BLaER1 (cell line): ENCODE measurements at regions not wholly inside any gene's neighbourhood (a gene's known extent, or its start where the extent isn't known, plus 50 kb on each side); places are given as distances from the start of the nearest gene placed in this dataset.

ENCODE experiments used
- H3K27ac ChIP-seq: shearing (Covaris generic); formaldehyde crosslinking; 2 replicates; pipeline ENCODE4 v1.8.1; 2022
- H3K27me3 ChIP-seq: shearing (Covaris generic); formaldehyde crosslinking; 2 replicates; pipeline ENCODE4 v1.8.1; 2022
- H3K36me3 ChIP-seq: shearing (Covaris generic); formaldehyde crosslinking; 2 replicates; pipeline ENCODE4 v1.8.1; 2022
- H3K4me1 ChIP-seq: shearing (Covaris generic); formaldehyde crosslinking; 2 replicates; pipeline ENCODE4 v1.8.1; 2022
- H3K4me2 ChIP-seq: shearing (Covaris generic); formaldehyde crosslinking; 2 replicates; pipeline ENCODE4 v1.8.1; 2022
- H3K4me3 ChIP-seq: shearing (Covaris generic); formaldehyde crosslinking; 2 replicates; pipeline ENCODE4 v1.8.1; 2022
- H3K9ac ChIP-seq: shearing (Covaris generic); formaldehyde crosslinking; 2 replicates; pipeline ENCODE4 v1.8.1; 2022
- H3K9me3 ChIP-seq: shearing (Covaris generic); formaldehyde crosslinking; 2 replicates; pipeline ENCODE4 v1.8.1; 2022
- H4K20me1 ChIP-seq: shearing (Covaris generic); formaldehyde crosslinking; 2 replicates; pipeline ENCODE4 v1.8.1; 2022
- Cebpa-rat ChIP-seq: shearing (Covaris generic); IDR thresholded peaks from 2 replicates; pipeline ENCODE4 v1.8.1; 2022

DNA sequence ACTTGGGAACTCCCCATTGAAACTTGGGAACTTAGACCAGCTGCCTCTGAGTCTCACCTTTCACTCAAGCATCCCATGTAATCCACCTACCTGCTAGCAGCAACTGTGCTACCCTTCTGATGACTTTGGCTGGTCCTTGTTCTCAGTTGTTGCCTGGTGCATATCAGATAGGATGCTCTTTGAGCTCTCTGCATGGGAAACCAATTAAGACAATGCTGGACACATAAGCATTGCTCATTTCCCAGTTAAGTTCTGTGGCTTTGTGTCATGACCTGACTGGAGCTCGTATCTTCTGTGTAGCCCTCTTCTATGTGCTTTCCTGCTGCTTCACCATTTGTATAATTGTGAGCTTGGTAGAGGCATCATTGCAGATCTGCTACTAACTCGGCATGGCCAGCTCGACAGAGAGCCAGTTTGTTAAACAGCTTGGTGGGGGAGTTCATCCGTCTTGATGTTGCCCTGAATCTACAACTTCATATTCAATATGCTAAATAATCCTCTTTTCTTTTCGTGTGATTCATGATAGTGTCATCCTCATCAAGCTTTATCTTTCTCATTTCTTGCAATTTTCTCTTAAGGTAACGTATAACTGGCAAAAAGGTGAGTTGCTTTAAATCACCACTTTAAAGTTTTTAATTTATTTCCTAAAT lies 447.5 kb upstream of the SLC14A2 start:
- Histone ChIP-seq H3K9me3 (no peaks in the 10 kb centered on the region), H4K20me1 (no peaks in the 10 kb centered on the region), H3K27ac (no peak overlapping the region), H3K4me1 (peaks cover 15% of the 10 kb centered on the region), H3K4me2 (peak overlapping the region; percentile 48; the same call in 1 of the 2 replicates), H3K9ac (no peak overlapping the region), H3K36me3 (no peaks in the 10 kb centered on the region), H3K27me3 (no peaks in the 10 kb centered on the region), H3K4me3 (no peak overlapping the region)
- no peak for TF ChIP-seq Cebpa-rat

- Histone ChIP-seq H3K27me3 (no peaks in the 10 kb centered on the region), H3K4me1 (peaks cover 15% of the 10 kb centered on the region), H3K36me3 (no peaks in the 10 kb centered on the region), H3K9me3 (no peaks in the 10 kb centered on the region), H4K20me1 (no peaks in the 10 kb centered on the region), H3K4me2 (no peak overlapping the region), H3K27ac (no peak overlapping the region), H3K9ac (no peak overlapping the region), H3K4me3 (no peak overlapping the region)
- TF ChIP-seq Cebpa-rat = no peak
These were observed 446.2 kb upstream of the SLC14A2 start for GRCh38 chr18:45168866-45169600.

GRCh38 chr18:45169610-45170009 lies 445.7 kb upstream of the SLC14A2 start:
- H3K9me3 ChIP-seq = no peaks in the 10 kb centered on the region
- no peak overlapping the region for H3K27ac ChIP-seq
- no peak overlapping the region for H3K9ac ChIP-seq
- no peak overlapping the region for H3K4me3 ChIP-seq
- no peak for TF ChIP-seq Cebpa-rat
- no peak overlapping the region for H3K4me2 ChIP-seq
- H4K20me1 ChIP-seq = no peaks in the 10 kb centered on the region
- peaks cover 15% of the 10 kb centered on the region for H3K4me1 ChIP-seq
- no peaks in the 10 kb centered on the region for H3K27me3 ChIP-seq
- H3K36me3 ChIP-seq = no peaks in the 10 kb centered on the region

DNA sequence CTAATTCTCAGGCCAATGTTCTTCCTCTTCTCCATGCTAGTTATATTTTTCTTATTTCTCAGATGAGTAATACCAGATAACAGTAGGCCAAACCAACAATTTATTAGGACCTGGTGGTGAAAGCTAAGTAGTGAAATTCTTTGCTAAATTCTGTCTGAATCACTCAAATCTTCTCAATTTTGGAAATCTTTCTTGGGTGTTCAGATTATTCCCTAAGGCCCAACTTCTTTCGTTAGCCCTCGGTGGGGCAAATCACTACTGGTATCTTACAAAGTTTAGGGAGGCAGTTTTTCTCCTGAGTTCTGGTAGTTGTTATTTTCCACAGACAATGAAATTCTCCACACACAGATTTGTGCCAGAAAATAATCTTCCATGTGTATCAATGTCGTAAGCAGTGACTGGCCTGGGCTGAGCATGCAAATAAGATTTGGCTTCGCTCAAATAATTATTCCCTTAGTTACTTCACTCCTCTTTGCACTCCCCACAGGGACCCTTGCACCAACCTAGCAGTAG lies 443.5 kb upstream of the SLC14A2 start:
- no peak for TF ChIP-seq Cebpa-rat
- H3K4me3 ChIP-seq = no peak overlapping the region
- no peaks in the 10 kb centered on the region for H3K27me3 ChIP-seq
- no peak overlapping the region for H3K27ac ChIP-seq
- no peaks in the 10 kb centered on the region for H3K9me3 ChIP-seq
- H3K9ac ChIP-seq = no peak overlapping the region
- no peaks in the 10 kb centered on the region for H4K20me1 ChIP-seq
- no peak overlapping the region for H3K4me2 ChIP-seq
- no peaks in the 10 kb centered on the region for H3K36me3 ChIP-seq
- H3K4me1 ChIP-seq = peaks cover 11% of the 10 kb centered on the region

GRCh38 chr18:45173327-45173726 lies 441.9 kb upstream of the SLC14A2 start:
- no peak overlapping the region for H3K4me3 ChIP-seq
- no peak for TF ChIP-seq Cebpa-rat
- no peaks in the 10 kb centered on the region for H3K9me3 ChIP-seq
- no peak overlapping the region for H3K27ac ChIP-seq
- no peak overlapping the region for H3K9ac ChIP-seq
- H3K4me1 ChIP-seq = no peaks in the 10 kb centered on the region
- H4K20me1 ChIP-seq = no peaks in the 10 kb centered on the region
- H3K36me3 ChIP-seq = no peaks in the 10 kb centered on the region
- no peaks in the 10 kb centered on the region for H3K27me3 ChIP-seq
- no peak overlapping the region for H3K4me2 ChIP-seq

DNA sequence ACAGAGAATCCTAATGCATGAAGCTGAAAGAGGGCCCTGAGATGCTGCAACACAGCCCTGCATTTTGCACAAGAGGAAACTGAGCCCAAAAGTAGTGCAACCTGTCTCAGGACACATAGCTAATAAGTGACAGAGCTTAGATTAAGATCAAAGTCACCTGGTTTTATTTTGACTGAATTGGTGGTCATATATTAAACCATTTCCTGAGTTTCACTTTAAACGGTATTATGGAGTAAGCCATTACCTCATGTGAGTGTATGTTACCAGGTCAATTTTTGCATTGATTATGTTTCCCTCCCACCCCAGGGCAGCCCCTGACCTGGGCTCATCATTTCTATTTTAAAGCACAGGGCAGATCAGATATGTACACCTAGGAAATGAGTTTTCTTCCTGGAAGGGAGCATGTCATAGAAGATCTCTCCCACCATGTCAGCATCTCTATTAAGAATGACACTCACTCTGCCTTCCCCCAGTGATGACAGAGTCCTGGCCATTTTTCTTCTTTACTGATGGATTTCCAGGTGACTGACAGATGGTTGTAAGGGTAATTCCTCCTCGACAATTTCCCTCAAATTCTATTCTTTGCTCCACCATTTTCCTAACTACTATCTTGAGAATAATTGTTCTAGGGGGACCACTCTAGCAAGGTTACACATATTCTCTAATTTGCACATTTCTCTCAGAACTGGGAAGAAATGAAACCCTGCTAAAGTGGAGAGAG lies 441.3 kb upstream of the SLC14A2 start:
- TF ChIP-seq Cebpa-rat = no peak
- Histone ChIP-seq H3K9ac (no peak overlapping the region), H3K36me3 (no peaks in the 10 kb centered on the region), H3K27me3 (no peaks in the 10 kb centered on the region), H3K4me3 (no peak overlapping the region), H3K4me2 (no peak overlapping the region), H3K4me1 (no peaks in the 10 kb centered on the region), H4K20me1 (no peaks in the 10 kb centered on the region), H3K27ac (no peak overlapping the region), H3K9me3 (no peaks in the 10 kb centered on the region)

DNA sequence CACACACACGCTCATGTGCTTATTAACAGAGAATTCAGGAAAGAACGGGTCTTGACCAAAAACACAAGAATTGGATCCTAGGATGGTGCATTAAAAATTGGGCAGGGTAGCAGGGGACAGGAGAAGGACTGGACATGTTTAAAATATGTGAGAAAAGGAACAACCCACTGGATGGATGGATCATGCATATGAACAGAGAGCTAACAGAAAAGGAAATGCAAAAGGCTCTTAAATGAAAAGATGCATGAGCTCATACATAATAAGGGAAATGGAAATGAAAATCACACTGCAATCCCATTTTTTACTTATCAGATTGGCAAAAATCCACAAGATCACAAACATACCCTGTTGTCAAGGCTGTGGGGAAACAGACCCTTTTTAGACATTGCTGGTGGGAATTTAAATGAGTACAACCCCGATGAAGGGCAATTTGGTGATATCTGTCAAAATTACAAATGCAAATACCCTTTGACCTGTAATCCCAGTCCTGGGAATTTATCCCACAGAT lies 440.6 kb upstream of the SLC14A2 start:
- H3K27me3 ChIP-seq = no peaks in the 10 kb centered on the region
- no peak for TF ChIP-seq Cebpa-rat
- H3K4me2 ChIP-seq = no peak overlapping the region

DNA sequence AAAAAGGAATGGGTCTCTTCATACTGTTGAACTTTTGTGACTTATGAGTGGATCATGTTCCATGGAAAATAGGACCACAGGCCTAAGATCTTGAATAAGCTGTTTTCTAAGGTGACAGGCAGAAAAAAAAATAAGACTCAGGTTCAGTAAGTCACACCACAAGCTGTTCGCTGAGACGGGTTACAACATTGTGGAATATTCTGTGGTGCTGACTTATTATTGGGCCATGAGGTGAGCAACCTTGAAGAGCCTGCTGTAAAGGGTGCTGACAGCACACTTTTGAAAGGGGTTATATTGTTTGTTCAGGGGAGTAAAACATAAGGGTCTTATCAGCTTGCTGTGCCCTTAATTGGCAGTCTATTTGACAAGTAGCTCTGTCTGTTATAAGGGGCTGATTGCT lies 439.8 kb upstream of the SLC14A2 start:
- no peak for TF ChIP-seq Cebpa-rat
- no peak overlapping the region for H3K4me3 ChIP-seq
- no peaks in the 10 kb centered on the region for H3K36me3 ChIP-seq
- H3K4me1 ChIP-seq = no peaks in the 10 kb centered on the region
- no peaks in the 10 kb centered on the region for H3K27me3 ChIP-seq
- H3K27ac ChIP-seq = no peak overlapping the region
- H3K9ac ChIP-seq = no peak overlapping the region
- H4K20me1 ChIP-seq = no peaks in the 10 kb centered on the region
- no peak overlapping the region for H3K4me2 ChIP-seq
- H3K9me3 ChIP-seq = no peaks in the 10 kb centered on the region

More for the DNA sequence above, 440.6 kb upstream of the SLC14A2 start:
- H3K9ac ChIP-seq = no peak overlapping the region
- H3K4me3 ChIP-seq = no peak overlapping the region
- H3K4me1 ChIP-seq = no peaks in the 10 kb centered on the region
- H3K36me3 ChIP-seq = no peaks in the 10 kb centered on the region
- no peaks in the 10 kb centered on the region for H4K20me1 ChIP-seq
- H3K9me3 ChIP-seq = no peaks in the 10 kb centered on the region
- no peak overlapping the region for H3K27ac ChIP-seq

DNA sequence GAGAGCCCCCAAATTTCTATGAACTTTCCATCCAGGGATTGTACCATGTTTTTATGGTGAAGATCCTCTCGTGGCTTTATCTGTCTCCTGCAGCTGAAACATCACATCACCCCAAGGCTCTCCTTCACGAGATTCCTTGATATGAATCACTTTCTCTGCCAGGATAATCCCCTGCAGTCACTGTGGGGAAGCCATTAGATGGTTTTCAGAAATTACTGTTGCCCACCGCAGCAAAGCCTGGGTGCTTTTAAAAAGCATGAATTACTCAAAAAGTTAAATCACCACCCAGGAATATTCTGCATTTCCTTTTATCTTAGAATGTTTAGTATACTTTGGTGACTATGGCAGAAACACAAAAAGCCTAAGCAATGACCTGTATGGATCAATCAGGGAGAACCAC lies 428.4 kb upstream of the SLC14A2 start:
- H3K27me3 ChIP-seq = no peaks in the 10 kb centered on the region
- no peaks in the 10 kb centered on the region for H3K36me3 ChIP-seq
- no peak overlapping the region for H3K27ac ChIP-seq
- no peaks in the 10 kb centered on the region for H4K20me1 ChIP-seq
- no peak overlapping the region for H3K9ac ChIP-seq
- no peak overlapping the region for H3K4me2 ChIP-seq
- no peak for TF ChIP-seq Cebpa-rat
- no peaks in the 10 kb centered on the region for H3K9me3 ChIP-seq
- H3K4me1 ChIP-seq = peaks cover 11% of the 10 kb centered on the region
- H3K4me3 ChIP-seq = no peak overlapping the region

DNA sequence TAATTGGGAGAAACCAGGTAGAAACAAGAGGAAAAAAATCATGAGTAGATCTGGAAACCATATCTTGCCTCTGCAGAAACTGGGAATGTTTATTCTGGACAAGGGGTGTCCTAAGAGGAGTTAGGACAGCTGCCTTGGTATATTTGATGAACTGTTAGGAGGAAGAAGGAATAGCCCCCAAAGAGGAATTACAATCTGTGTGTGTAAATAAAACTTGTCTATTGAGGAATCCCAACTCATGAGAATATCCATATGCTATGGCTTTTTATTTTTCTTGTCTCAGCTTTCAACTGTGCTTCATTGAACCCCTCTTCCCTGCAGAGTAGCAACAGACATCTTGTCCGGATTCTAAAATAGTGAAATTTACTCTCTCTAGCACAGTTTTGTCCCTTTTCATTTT lies 423.5 kb upstream of the SLC14A2 start:
- Histone ChIP-seq H3K9me3 (no peaks in the 10 kb centered on the region), H3K27ac (no peak overlapping the region), H3K4me2 (no peak overlapping the region), H3K36me3 (no peaks in the 10 kb centered on the region), H3K4me1 (peaks cover 2% of the 10 kb centered on the region; the same call in 1 of the 2 replicates), H3K4me3 (no peak overlapping the region), H3K9ac (no peak overlapping the region), H3K27me3 (no peaks in the 10 kb centered on the region), H4K20me1 (no peaks in the 10 kb centered on the region)
- no peak for TF ChIP-seq Cebpa-rat
